GM18505 (cell line): ENCODE measurements at regions not wholly inside any gene's neighbourhood (a gene's known extent, or its start where the extent isn't known, plus 50 kb on each side); places are given as distances from the start of the nearest gene placed in this dataset.

Experiments used
- ATAC-seq: cut with Tn5 transposase; IDR thresholded peaks from one replicate; pipeline ENCODE4 v1.9.1; 2021; ENCODE audit not compliant: unreplicated experiment
- POLR2A ChIP-seq: IDR thresholded peaks from 4 replicates; pipeline ENCODE4 v1.6.1; 2011; ENCODE audit warnings: borderline replicate concordance; ENCODE audit not compliant: insufficient read depth, insufficient read length; ENCODE audit errors: extremely low read depth

DNA sequence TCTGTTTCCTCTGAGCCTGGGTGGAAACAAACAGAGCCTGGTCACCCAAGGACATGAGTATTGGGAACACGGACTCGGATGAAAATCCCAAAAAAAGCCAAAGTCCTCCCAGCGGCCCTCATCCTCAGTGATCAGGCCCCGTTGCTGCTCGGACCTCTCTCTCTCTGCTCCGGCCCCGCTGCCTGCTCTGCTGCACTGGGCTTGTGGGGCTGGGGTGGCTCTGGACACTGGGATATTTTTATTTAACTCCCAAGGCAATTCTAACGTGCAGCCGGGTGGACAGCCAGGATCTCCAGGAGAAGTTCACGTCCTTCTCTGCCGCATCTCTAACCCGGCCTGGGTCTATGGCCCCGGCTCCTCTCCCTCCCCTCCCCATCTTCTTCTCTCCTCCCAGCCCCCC, 280.9 kb upstream of the TNRC6C start:
- ATAC-seq: no peak

GRCh38 chr17:77679589-77679988, 278.9 kb upstream of the TNRC6C start:
- no peak for TF ChIP-seq POLR2A
- no peak for ATAC-seq

More for the DNA sequence above, 280.9 kb upstream of the TNRC6C start:
- no peak for TF ChIP-seq POLR2A

GRCh38 chr17:77681861-77682260, 276.6 kb upstream of the TNRC6C start:
- TF ChIP-seq POLR2A: no peak
- no peak for ATAC-seq

DNA sequence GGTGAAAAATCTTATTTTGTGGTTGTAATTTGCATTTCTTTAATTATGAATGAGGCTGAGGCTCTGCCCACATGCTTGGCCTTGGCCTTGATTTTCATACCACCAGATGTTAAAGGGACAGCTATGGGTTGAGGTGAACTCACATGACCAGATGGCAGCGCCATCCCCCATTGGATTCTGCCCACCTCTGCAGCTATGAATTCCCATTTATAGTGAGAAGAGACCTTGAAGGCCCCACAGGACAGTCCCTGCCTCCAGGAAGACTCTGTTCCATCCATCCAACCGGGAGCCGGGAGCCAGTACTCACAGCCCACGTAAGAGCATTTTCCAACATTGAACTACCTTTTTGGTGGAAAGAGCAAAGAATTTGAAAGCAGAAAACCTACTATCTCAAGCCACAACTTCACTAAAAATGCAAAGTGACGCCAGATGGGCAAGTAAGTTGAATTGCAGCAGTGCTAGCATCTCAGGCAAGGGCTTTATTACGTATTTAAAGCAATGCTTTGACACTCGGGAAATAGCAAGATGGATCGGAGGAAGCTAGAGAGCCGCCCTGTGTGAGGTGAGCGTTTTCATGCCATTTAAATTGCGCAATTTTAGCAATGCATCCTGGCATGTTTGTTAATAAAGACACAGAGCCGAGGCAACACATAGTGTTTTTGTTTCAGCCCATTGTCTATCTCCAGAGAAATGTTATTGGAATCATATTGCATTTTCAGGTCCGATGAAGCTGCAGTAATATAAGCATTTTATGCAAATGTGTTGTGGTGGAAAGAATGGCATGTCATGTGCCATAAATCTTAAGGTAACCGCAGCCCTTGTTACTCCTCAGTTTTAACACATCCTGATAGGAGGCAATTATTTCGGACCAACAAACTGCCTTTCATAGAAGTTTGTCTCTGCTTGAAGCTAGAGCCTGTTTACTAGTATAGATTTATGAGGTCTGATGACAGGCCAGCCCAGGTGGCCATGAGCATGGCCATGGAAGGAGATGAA, 273.4 kb upstream of the TNRC6C start:
- TF ChIP-seq POLR2A: no peak
- no peak for ATAC-seq

GRCh38 chr17:77685881-77686486, 272.5 kb upstream of the TNRC6C start:
- no peak for ATAC-seq
- no peak for TF ChIP-seq POLR2A

GRCh38 chr17:77686903-77687302, 271.6 kb upstream of the TNRC6C start:
- no peak for ATAC-seq

DNA sequence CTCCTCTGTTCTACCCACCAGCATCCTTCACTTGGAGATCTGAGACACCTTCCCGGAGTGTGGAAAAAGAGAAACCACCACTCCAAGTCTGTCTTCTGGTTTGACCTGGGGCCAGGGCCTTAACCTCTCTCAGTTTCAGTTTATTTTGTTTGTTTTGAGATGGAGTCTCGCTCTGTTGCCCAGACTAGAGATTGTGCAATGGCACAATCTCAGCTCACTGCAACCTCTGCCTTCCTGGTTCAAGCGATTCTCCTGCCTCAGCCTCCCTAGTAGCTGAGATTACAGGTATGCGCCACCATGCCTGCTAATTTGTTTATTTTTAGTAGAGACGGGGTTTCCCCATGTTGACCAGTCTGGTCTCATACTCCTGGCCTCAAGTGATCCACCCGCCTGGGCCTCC, 271.1 kb upstream of the TNRC6C start:
- no peak for ATAC-seq

More at GRCh38 chr17:77686903-77687302, 271.6 kb upstream of the TNRC6C start:
- TF ChIP-seq POLR2A: no peak

GRCh38 chr17:77687921-77688320, 270.6 kb upstream of the TNRC6C start:
- TF ChIP-seq POLR2A: no peak
- ATAC-seq: no peak

More for the DNA sequence above, 271.1 kb upstream of the TNRC6C start:
- TF ChIP-seq POLR2A: no peak

- no peak for ATAC-seq
- no peak for TF ChIP-seq POLR2A
Observed at GRCh38 chr17:77688369-77688768, 270.1 kb upstream of the TNRC6C start.

DNA sequence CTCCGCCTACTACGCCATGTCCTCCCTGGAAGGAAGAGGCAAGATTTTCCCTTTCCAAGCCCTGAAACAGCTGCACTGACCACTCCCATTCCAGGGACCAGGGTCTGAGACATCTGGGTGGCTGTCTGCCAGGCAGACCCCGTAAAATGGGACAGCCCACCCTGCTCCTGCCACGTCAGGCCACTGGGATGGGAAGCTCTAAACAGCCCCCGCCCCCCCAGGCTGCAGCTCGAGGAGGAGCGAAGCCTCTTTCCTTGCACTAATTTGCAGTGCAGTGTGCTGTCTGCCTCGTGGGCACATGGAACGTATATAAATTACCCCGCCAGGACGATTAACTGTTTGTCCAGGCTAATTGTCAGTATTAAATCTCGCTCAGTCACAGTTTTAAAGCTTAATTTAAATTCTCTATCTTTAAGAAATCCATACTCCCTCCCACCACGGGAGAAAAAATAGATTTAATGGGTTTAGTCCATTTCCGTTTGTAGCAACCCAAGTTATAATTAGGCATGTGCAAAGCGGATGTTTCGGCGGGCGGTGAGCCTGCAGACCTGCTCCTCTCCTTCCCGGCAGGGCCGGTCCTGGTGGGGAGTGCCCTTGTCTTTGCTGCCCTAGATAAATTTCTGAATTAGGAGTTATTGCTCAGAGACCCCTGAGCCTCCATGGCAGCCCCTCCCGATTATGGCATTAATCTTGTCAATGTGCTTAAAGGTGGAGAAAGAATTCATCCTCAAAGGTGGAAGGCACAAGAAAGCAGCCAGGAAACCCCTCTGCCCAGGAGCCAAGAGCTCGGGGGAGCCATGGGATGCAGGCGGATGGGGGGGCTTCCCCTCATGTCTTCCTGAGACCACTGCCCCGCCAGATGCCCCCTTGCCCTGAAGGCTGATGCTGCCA, 268.0 kb upstream of the TNRC6C start:
- TF ChIP-seq POLR2A: no peak
- ATAC-seq: no peak

DNA sequence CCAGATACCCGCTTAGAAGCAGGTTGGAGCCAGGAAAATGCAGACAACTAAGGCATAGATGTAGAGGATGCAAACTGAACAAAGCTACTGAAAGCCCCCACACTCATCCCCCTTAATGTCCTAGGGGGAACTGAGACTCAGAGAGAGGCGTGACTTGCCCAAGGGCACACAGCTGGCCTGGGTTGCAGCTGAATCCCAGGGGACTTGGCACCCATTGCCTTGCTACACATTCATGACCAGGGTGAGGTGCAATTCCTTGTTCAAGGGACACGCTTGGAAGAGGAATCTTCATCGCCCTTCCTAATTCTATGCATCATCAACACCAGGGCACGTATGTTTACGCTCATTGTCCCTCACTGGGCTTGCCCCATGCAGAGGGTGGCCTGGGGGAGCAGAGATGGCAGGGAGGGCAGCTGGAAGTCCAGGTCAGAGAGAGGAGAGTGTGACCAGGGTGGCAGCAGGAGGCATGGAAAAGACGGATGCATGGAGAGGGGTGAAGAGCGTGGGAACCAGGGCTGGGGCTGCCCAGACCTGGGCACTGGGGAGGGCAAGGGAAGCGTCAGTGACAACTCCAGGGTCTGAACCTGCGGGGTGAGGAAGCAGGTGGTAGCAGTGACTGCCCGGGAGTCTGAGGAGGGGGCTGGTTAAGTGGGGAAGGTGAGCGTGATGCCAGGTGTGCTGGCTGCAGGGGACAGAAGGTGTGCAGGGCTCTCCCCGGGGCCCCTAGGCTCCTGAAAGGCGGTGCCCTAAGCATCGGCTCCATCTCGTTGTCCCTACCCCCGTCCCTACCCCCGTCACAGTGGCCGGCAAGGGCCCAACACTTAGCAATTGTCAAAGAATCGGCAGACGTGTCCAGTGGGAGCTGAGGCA, 267.1 kb upstream of the TNRC6C start:
- ATAC-seq: no peak
- no peak for TF ChIP-seq POLR2A

- no peak for TF ChIP-seq POLR2A
- ATAC-seq: no peak
Observed at GRCh38 chr17:77692571-77693161, 265.8 kb upstream of the TNRC6C start.
